VCaP (cell line): ENCODE measurements at regions not wholly inside any gene's neighbourhood (a gene's known extent, or its start where the extent isn't known, plus 50 kb on each side); places are given as distances from the start of the nearest gene placed in this dataset.

ENCODE experiments used
- H3K27ac ChIP-seq: fragments of 450-650 bp; 2 replicates; pipeline ENCODE4 v1.5.1; 2017
- CTCF ChIP-seq: fragments of 450-650 bp; conservative IDR thresholded peaks from 2 replicates; pipeline ENCODE4 v1.5.1; 2017; ENCODE audit warnings: mild to moderate bottlenecking, moderate library complexity

GRCh38 chr12:12019881-12020280, 50.9 kb upstream of the BCL2L14 start:
- H3K27ac ChIP-seq = no peak overlapping the region
- no peak for TF ChIP-seq CTCF

GRCh38 chr12:12020762-12021161, 50.0 kb upstream of the BCL2L14 start:
- no peak overlapping the region for H3K27ac ChIP-seq
- no peak for TF ChIP-seq CTCF
